SK-N-SH (cell line): ENCODE measurements at regions not wholly inside any gene's neighbourhood (a gene's known extent, or its start where the extent isn't known, plus 50 kb on each side); places are given as distances from the start of the nearest gene placed in this dataset.

ENCODE experiments used
- POLR2AphosphoS5 ChIP-seq: IDR thresholded peaks from 2 replicates; pipeline ENCODE4 v1.6.1; 2012; ENCODE audit warnings: low read depth, low read length
- TAF1 ChIP-seq: IDR thresholded peaks from 2 replicates; pipeline ENCODE4 v1.6.1; 2012; ENCODE audit warnings: low read depth, mild to moderate bottlenecking, low read length, moderate library complexity, borderline replicate concordance
- TF ChIP-seq, protein P1 (sequence below): fragments of 150-350 bp; IDR thresholded peaks from 2 replicates; pipeline ENCODE4 v1.6.1; 2017; ENCODE audit warnings: antibody characterized with exemption, low read length, low read depth, borderline replicate concordance
- TF ChIP-seq, protein P2 (sequence below): fragments of 200-600 bp; sonication (generic); IDR thresholded peaks from 2 replicates; pipeline ENCODE4 v1.6.1; 2017; ENCODE audit warnings: antibody characterized with exemption, mild to moderate bottlenecking, moderate library complexity
- TF ChIP-seq, protein P3 (sequence below): IDR thresholded peaks from 2 replicates; pipeline ENCODE4 v1.4.0; 2012; ENCODE audit warnings: low read depth, borderline replicate concordance

DNA sequence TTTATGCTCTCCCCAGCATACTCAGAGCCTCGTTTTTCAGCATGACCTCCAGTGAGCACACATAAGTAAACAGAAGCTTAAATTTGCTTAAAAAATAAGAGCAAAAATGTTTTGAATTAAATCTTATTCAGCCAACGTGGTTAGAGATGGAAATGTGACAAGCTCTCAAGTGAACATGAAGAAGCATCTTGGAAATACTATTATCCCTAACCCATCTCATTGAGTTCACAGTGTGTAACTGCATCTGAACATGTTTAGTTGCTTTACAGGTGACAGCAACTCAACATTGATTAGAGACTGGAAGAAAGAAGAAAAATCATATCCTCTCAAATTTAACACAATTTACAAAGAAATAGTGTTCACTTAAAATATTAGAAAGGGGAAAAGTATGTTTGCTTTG lies 1785.1 kb downstream of the MAT2B start:
- TF ChIP-seq POLR2AphosphoS5: no peak
- TF ChIP-seq, protein P1, sequence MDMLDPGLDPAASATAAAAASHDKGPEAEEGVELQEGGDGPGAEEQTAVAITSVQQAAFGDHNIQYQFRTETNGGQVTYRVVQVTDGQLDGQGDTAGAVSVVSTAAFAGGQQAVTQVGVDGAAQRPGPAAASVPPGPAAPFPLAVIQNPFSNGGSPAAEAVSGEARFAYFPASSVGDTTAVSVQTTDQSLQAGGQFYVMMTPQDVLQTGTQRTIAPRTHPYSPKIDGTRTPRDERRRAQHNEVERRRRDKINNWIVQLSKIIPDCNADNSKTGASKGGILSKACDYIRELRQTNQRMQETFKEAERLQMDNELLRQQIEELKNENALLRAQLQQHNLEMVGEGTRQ: no peak
- TF ChIP-seq TAF1: no peak
- TF ChIP-seq, protein P2, sequence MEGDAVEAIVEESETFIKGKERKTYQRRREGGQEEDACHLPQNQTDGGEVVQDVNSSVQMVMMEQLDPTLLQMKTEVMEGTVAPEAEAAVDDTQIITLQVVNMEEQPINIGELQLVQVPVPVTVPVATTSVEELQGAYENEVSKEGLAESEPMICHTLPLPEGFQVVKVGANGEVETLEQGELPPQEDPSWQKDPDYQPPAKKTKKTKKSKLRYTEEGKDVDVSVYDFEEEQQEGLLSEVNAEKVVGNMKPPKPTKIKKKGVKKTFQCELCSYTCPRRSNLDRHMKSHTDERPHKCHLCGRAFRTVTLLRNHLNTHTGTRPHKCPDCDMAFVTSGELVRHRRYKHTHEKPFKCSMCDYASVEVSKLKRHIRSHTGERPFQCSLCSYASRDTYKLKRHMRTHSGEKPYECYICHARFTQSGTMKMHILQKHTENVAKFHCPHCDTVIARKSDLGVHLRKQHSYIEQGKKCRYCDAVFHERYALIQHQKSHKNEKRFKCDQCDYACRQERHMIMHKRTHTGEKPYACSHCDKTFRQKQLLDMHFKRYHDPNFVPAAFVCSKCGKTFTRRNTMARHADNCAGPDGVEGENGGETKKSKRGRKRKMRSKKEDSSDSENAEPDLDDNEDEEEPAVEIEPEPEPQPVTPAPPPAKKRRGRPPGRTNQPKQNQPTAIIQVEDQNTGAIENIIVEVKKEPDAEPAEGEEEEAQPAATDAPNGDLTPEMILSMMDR: no peak
- TF ChIP-seq, protein P3, sequence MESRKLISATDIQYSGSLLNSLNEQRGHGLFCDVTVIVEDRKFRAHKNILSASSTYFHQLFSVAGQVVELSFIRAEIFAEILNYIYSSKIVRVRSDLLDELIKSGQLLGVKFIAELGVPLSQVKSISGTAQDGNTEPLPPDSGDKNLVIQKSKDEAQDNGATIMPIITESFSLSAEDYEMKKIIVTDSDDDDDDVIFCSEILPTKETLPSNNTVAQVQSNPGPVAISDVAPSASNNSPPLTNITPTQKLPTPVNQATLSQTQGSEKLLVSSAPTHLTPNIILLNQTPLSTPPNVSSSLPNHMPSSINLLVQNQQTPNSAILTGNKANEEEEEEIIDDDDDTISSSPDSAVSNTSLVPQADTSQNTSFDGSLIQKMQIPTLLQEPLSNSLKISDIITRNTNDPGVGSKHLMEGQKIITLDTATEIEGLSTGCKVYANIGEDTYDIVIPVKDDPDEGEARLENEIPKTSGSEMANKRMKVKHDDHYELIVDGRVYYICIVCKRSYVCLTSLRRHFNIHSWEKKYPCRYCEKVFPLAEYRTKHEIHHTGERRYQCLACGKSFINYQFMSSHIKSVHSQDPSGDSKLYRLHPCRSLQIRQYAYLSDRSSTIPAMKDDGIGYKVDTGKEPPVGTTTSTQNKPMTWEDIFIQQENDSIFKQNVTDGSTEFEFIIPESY: no peak
